ENCODE measurements at regions not wholly inside any gene's neighbourhood (a gene's known extent, or its start where the extent isn't known, plus 50 kb on each side); places are given as distances from the start of the nearest gene placed in this dataset.

GRCh38 chr15:98138910-98139309 lies 178.4 kb downstream of the ARRDC4 start:
- no peak for TF ChIP-seq CTCF (conservative IDR thresholded peaks at IDR 0.05; ENCODE audit: low read depth, low read length)
- TF ChIP-seq EZH2phosphoT487 (IDR thresholded peaks at IDR 0.05; ENCODE audit: borderline replicate concordance, low read length), result no peak
